ENCODE measurements at regions not wholly inside any gene's neighbourhood (a gene's known extent, or its start where the extent isn't known, plus 50 kb on each side); places are given as distances from the start of the nearest gene placed in this dataset.

- Mint-ChIP-seq H3K27me3 (ENCODE audit: unreplicated experiment) (no peaks in the 10 kb centered on the region), H3K9me3 (ENCODE audit: low read depth, unreplicated experiment) (peaks cover 2% of the 10 kb centered on the region), H3K4me1 (ENCODE audit: low read depth, unreplicated experiment) (no peaks in the 10 kb centered on the region), H3K27ac (ENCODE audit: unreplicated experiment) (no peak overlapping the region), H3K4me3 (ENCODE audit: low read depth, unreplicated experiment) (no peak overlapping the region), H3K36me3 (ENCODE audit: insufficient read depth, unreplicated experiment) (no peaks in the 10 kb centered on the region)
- CTCF ChIA-PET: no interaction called here
- intact Hi-C loops (cut with micrococcal nuclease; ENCODE audit: unreplicated experiment): no loop called here
- TF ChIP-seq CTCF (IDR thresholded peaks at IDR 0.05; ENCODE audit: unreplicated experiment): no peak
- BruUV-seq (replicated peaks): no TSS peak
- no peak for DNase-seq
Observed at GRCh38 chr7:46407125-46407524, 486.1 kb upstream of the IGFBP3 start.

- no peak for TF ChIP-seq CTCF (IDR thresholded peaks at IDR 0.05; ENCODE audit: unreplicated experiment)
- peak; percentile 28 for DNase-seq
- Mint-ChIP-seq H3K27ac (ENCODE audit: unreplicated experiment) (no peak overlapping the region), H3K9me3 (ENCODE audit: low read depth, unreplicated experiment) (peaks cover 6% of the 10 kb centered on the region), H3K4me1 (ENCODE audit: low read depth, unreplicated experiment) (peaks cover 11% of the 10 kb centered on the region), H3K27me3 (ENCODE audit: unreplicated experiment) (no peaks in the 10 kb centered on the region), H3K36me3 (ENCODE audit: insufficient read depth, unreplicated experiment) (no peaks in the 10 kb centered on the region), H3K4me3 (ENCODE audit: low read depth, unreplicated experiment) (no peak overlapping the region)
- BruUV-seq (replicated peaks): no TSS peak
- CTCF ChIA-PET: no interaction called here
- intact Hi-C loops (cut with micrococcal nuclease; ENCODE audit: unreplicated experiment): no loop called here
Observed at GRCh38 chr7:46397591-46397990, 476.5 kb upstream of the IGFBP3 start.

GRCh38 chr7:46396481-46396880 lies 475.4 kb upstream of the IGFBP3 start:
- intact Hi-C loops (cut with micrococcal nuclease; ENCODE audit: unreplicated experiment): no loop called here
- DNase-seq: no peak
- Mint-ChIP-seq H3K9me3 (ENCODE audit: low read depth, unreplicated experiment) (peaks cover 6% of the 10 kb centered on the region), H3K27ac (ENCODE audit: unreplicated experiment) (no peak overlapping the region), H3K4me3 (ENCODE audit: low read depth, unreplicated experiment) (no peak overlapping the region), H3K4me1 (ENCODE audit: low read depth, unreplicated experiment) (peaks cover 11% of the 10 kb centered on the region), H3K27me3 (ENCODE audit: unreplicated experiment) (no peaks in the 10 kb centered on the region), H3K36me3 (ENCODE audit: insufficient read depth, unreplicated experiment) (no peaks in the 10 kb centered on the region)
- no TSS peak for BruUV-seq (replicated peaks)
- no peak for TF ChIP-seq CTCF (IDR thresholded peaks at IDR 0.05; ENCODE audit: unreplicated experiment)
- CTCF ChIA-PET: no interaction called here

GRCh38 chr7:46393142-46393541 lies 472.1 kb upstream of the IGFBP3 start:
- Mint-ChIP-seq H3K27ac (ENCODE audit: unreplicated experiment) (no peak overlapping the region), H3K4me1 (ENCODE audit: low read depth, unreplicated experiment) (peaks cover 11% of the 10 kb centered on the region), H3K36me3 (ENCODE audit: insufficient read depth, unreplicated experiment) (no peaks in the 10 kb centered on the region), H3K4me3 (ENCODE audit: low read depth, unreplicated experiment) (no peak overlapping the region), H3K27me3 (ENCODE audit: unreplicated experiment) (no peaks in the 10 kb centered on the region), H3K9me3 (ENCODE audit: low read depth, unreplicated experiment) (peaks cover 11% of the 10 kb centered on the region)
- intact Hi-C loops (cut with micrococcal nuclease; ENCODE audit: unreplicated experiment): no loop called here
- BruUV-seq (replicated peaks): no TSS peak
- TF ChIP-seq CTCF (IDR thresholded peaks at IDR 0.05; ENCODE audit: unreplicated experiment): no peak
- no peak for DNase-seq
- CTCF ChIA-PET: no interaction called here

All from Calu3 (cell line).